WTC11 (cell line): ENCODE measurements at regions not wholly inside any gene's neighbourhood (a gene's known extent, or its start where the extent isn't known, plus 50 kb on each side); places are given as distances from the start of the nearest gene placed in this dataset.

Source experiments
- ATAC-seq: fragments of 200-7000 bp; cut with Tn5 transposase; 2 replicates; pipeline ENCODE4 v1.10.0; 2021; ENCODE audit warnings: mild to moderate bottlenecking, moderate library complexity
- CTCF ChIA-PET: fragments of 300-600 bp; sonication (Branson Sonifier 250); formaldehyde crosslinking; loops from one replicate; lab custom pipeline; 2021; ENCODE audit warnings: antibody characterized with exemption; lab: Charles Lee
- POLR2A ChIA-PET: fragments of 350-600 bp; sonication (Branson Sonifier 250); formaldehyde crosslinking; loops from one replicate; lab custom pipeline; 2021; ENCODE audit warnings: antibody characterized with exemption; lab: Charles Lee
- DNase-seq: peaks from one replicate; pipeline ENCODE4 v3.0.0; 2021; ENCODE audit warnings: low spot score
- H3K27ac Mint-ChIP-seq: 2 replicates; pipeline ENCODE4 v1.8.0; 2021; ENCODE audit warnings: mixed read lengths
- H3K27me3 Mint-ChIP-seq: 2 replicates; pipeline ENCODE4 v1.8.0; 2021; ENCODE audit warnings: low read depth, mild to moderate bottlenecking, moderate library complexity, mixed read lengths
- H3K36me3 Mint-ChIP-seq: 2 replicates; pipeline ENCODE4 v1.8.0; 2021; ENCODE audit warnings: mixed read lengths
- H3K4me1 Mint-ChIP-seq: 2 replicates; pipeline ENCODE4 v1.8.0; 2022; ENCODE audit warnings: mixed read lengths
- H3K4me3 Mint-ChIP-seq: 2 replicates; pipeline ENCODE4 v1.8.0; 2021; ENCODE audit warnings: mild to moderate bottlenecking, moderate library complexity, mixed read lengths
- H3K9me3 Mint-ChIP-seq: 2 replicates; pipeline ENCODE4 v1.8.0; 2021; ENCODE audit warnings: mixed read lengths
- ATF3 ChIP-seq: sonication (generic); formaldehyde crosslinking; conservative IDR thresholded peaks from 2 replicates; pipeline ENCODE4 v1.8.1; 2022; ENCODE audit warnings: mild to moderate bottlenecking, missing genetic modification reagents
- CBFB ChIP-seq: sonication (generic); formaldehyde crosslinking; IDR thresholded peaks from 2 replicates; pipeline ENCODE4 v1.8.1; 2022; ENCODE audit warnings: mild to moderate bottlenecking, low read depth, missing genetic modification reagents
- CTCF ChIP-seq: fragments of 200-600 bp; IDR thresholded peaks from 2 replicates; pipeline ENCODE4 v1.8.0; 2022; ENCODE audit warnings: antibody characterized with exemption
- E2F4 ChIP-seq: sonication (generic); formaldehyde crosslinking; IDR thresholded peaks from 2 replicates; pipeline ENCODE4 v1.8.1; 2022; ENCODE audit warnings: low read depth, mild to moderate bottlenecking, moderate library complexity, missing genetic modification reagents, borderline replicate concordance
- ELF4 ChIP-seq: sonication (generic); formaldehyde crosslinking; IDR thresholded peaks from 2 replicates; pipeline ENCODE4 v1.8.1; 2022; ENCODE audit warnings: low read depth, mild to moderate bottlenecking, moderate library complexity, missing genetic modification reagents
- GTF2I ChIP-seq: fragments of 250-450 bp; sonication (Bioruptor Pico); conservative IDR thresholded peaks from 2 replicates; pipeline ENCODE4 v1.4.0; 2021; ENCODE audit warnings: mild to moderate bottlenecking
- HMGA2 ChIP-seq: fragments of 250-450 bp; sonication (Bioruptor Pico); IDR thresholded peaks from 2 replicates; pipeline ENCODE4 v1.4.0; 2021; ENCODE audit warnings: mild to moderate bottlenecking, moderate library complexity
- IRF2 ChIP-seq: sonication (generic); formaldehyde crosslinking; IDR thresholded peaks from 2 replicates; pipeline ENCODE4 v1.8.0; 2022; ENCODE audit warnings: low read depth, missing genetic modification reagents, borderline replicate concordance
- MXD4 ChIP-seq: fragments of 250-450 bp; sonication (Bioruptor Pico); IDR thresholded peaks from 2 replicates; pipeline ENCODE4 v1.8.0; 2021; ENCODE audit warnings: mild to moderate bottlenecking, moderate library complexity, borderline replicate concordance
- NFATC4 ChIP-seq: fragments of 250-450 bp; sonication (Bioruptor Pico); IDR thresholded peaks from 2 replicates; pipeline ENCODE4 v1.9.0; 2021; ENCODE audit warnings: mild to moderate bottlenecking
- OVOL2 ChIP-seq: fragments of 250-450 bp; sonication (Bioruptor Pico); IDR thresholded peaks from 2 replicates; pipeline ENCODE4 v1.9.0; 2021; ENCODE audit warnings: mild to moderate bottlenecking, borderline replicate concordance
- TCF7 ChIP-seq: sonication (generic); formaldehyde crosslinking; IDR thresholded peaks from 2 replicates; pipeline ENCODE4 v1.8.0; 2022; ENCODE audit warnings: mild to moderate bottlenecking, low read depth, missing genetic modification reagents, moderate library complexity
- USF2 ChIP-seq: sonication (generic); formaldehyde crosslinking; IDR thresholded peaks from 2 replicates; pipeline ENCODE4 v1.8.1; 2023; ENCODE audit warnings: mild to moderate bottlenecking, missing genetic modification reagents, moderate library complexity
- ZNF281 ChIP-seq: sonication (generic); formaldehyde crosslinking; IDR thresholded peaks from 2 replicates; pipeline ENCODE4 v1.8.0; 2023; ENCODE audit warnings: mild to moderate bottlenecking, missing genetic modification reagents
- ZNF512 ChIP-seq: sonication (generic); formaldehyde crosslinking; IDR thresholded peaks from 2 replicates; pipeline ENCODE4 v1.8.1; 2022; ENCODE audit warnings: missing genetic modification reagents, borderline replicate concordance
- TF ChIP-seq, protein P1 (sequence below): sonication (generic); formaldehyde crosslinking; IDR thresholded peaks from 2 replicates; pipeline ENCODE4 v1.8.0; 2022; ENCODE audit warnings: mild to moderate bottlenecking, missing genetic modification reagents
- TF ChIP-seq, protein P2 (sequence below): fragments of 250-450 bp; sonication (Bioruptor Pico); IDR thresholded peaks from 2 replicates; pipeline ENCODE4 v1.8.0; 2021; ENCODE audit warnings: mild to moderate bottlenecking
- TF ChIP-seq, protein P3 (sequence below): sonication (generic); formaldehyde crosslinking; IDR thresholded peaks from 2 replicates; pipeline ENCODE4 v1.8.0; 2022; ENCODE audit warnings: mild to moderate bottlenecking, missing genetic modification reagents
- TF ChIP-seq, protein P4 (sequence below): fragments of 250-450 bp; sonication (Bioruptor Pico); IDR thresholded peaks from 2 replicates; pipeline ENCODE4 v1.9.0; 2021; ENCODE audit warnings: mild to moderate bottlenecking
- TF ChIP-seq, protein P5 (sequence below): sonication (generic); formaldehyde crosslinking; IDR thresholded peaks from 2 replicates; pipeline ENCODE4 v1.8.0; 2022; ENCODE audit warnings: mild to moderate bottlenecking, missing genetic modification reagents
- TF ChIP-seq, protein P6 (sequence below): sonication (generic); formaldehyde crosslinking; IDR thresholded peaks from 2 replicates; pipeline ENCODE4 v1.8.1; 2022; ENCODE audit warnings: mild to moderate bottlenecking, moderate library complexity, missing genetic modification reagents

DNA sequence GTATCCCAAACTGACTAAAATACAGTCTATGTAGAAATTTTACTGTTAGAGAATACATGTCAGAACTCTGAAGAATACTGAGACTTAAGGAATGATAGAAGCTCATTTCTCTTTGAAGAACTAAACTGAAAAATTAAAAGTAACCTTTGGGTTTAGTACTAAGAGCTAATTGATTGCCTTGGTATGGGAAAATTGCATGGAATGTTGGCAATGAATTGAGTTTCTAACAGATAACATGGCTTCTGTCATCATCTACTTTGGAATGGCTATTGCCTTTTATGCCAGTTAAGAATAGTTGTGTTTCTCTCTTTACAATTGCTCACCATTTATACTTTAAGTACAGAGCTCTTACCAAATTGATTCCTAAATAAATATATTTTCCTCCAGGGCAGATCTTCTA, 308.8 kb upstream of the SYT1 start (continued):
- no peak for TF ChIP-seq CTCF
- no peak for TF ChIP-seq USF2 (CRISPR knock-in tag)
- TF ChIP-seq TCF7 = no peak
- no peak for TF ChIP-seq E2F4 (CRISPR knock-in tag)
- no peak for TF ChIP-seq ATF3 (CRISPR knock-in tag)
- no peak for TF ChIP-seq OVOL2 (CRISPR knock-in tag)
- no peak for TF ChIP-seq MXD4 (CRISPR knock-in tag)
- TF ChIP-seq NFATC4 = no peak
- no peak for TF ChIP-seq HMGA2 (CRISPR knock-in tag)
- TF ChIP-seq, protein P1, sequence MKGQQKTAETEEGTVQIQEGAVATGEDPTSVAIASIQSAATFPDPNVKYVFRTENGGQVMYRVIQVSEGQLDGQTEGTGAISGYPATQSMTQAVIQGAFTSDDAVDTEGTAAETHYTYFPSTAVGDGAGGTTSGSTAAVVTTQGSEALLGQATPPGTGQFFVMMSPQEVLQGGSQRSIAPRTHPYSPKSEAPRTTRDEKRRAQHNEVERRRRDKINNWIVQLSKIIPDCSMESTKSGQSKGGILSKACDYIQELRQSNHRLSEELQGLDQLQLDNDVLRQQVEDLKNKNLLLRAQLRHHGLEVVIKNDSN (CRISPR knock-in tag) = no peak
- TF ChIP-seq, all 79 proteins: peak for 0

- Mint-ChIP-seq H3K4me1 (peaks cover 7% of the 10 kb centered on the region), H3K27me3 (no peaks in the 10 kb centered on the region), H3K27ac (no peak overlapping the region), H3K36me3 (no peaks in the 10 kb centered on the region), H3K9me3 (no peaks in the 10 kb centered on the region), H3K4me3 (no peak overlapping the region)
- ATAC-seq (no peak), DNase-seq (no peak)
- POLR2A ChIA-PET = no interaction called here
- CTCF ChIA-PET = interaction anchor here (1.3 kb wide), 1 partner anchor 86 kb away, joined by 4 read pairs; no protein-coding TSS in a partner anchor
- TF ChIP-seq, protein P2, sequence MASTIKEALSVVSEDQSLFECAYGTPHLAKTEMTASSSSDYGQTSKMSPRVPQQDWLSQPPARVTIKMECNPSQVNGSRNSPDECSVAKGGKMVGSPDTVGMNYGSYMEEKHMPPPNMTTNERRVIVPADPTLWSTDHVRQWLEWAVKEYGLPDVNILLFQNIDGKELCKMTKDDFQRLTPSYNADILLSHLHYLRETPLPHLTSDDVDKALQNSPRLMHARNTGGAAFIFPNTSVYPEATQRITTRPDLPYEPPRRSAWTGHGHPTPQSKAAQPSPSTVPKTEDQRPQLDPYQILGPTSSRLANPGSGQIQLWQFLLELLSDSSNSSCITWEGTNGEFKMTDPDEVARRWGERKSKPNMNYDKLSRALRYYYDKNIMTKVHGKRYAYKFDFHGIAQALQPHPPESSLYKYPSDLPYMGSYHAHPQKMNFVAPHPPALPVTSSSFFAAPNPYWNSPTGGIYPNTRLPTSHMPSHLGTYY (CRISPR knock-in tag) = no peak
- TF ChIP-seq, protein P3, sequence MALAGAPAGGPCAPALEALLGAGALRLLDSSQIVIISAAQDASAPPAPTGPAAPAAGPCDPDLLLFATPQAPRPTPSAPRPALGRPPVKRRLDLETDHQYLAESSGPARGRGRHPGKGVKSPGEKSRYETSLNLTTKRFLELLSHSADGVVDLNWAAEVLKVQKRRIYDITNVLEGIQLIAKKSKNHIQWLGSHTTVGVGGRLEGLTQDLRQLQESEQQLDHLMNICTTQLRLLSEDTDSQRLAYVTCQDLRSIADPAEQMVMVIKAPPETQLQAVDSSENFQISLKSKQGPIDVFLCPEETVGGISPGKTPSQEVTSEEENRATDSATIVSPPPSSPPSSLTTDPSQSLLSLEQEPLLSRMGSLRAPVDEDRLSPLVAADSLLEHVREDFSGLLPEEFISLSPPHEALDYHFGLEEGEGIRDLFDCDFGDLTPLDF (CRISPR knock-in tag) = no peak
- TF ChIP-seq, protein P4, sequence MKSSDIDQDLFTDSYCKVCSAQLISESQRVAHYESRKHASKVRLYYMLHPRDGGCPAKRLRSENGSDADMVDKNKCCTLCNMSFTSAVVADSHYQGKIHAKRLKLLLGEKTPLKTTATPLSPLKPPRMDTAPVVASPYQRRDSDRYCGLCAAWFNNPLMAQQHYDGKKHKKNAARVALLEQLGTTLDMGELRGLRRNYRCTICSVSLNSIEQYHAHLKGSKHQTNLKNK (CRISPR knock-in tag) = no peak
- no peak for TF ChIP-seq IRF2 (CRISPR knock-in tag)
- TF ChIP-seq GTF2I = no peak
- TF ChIP-seq, protein P5, sequence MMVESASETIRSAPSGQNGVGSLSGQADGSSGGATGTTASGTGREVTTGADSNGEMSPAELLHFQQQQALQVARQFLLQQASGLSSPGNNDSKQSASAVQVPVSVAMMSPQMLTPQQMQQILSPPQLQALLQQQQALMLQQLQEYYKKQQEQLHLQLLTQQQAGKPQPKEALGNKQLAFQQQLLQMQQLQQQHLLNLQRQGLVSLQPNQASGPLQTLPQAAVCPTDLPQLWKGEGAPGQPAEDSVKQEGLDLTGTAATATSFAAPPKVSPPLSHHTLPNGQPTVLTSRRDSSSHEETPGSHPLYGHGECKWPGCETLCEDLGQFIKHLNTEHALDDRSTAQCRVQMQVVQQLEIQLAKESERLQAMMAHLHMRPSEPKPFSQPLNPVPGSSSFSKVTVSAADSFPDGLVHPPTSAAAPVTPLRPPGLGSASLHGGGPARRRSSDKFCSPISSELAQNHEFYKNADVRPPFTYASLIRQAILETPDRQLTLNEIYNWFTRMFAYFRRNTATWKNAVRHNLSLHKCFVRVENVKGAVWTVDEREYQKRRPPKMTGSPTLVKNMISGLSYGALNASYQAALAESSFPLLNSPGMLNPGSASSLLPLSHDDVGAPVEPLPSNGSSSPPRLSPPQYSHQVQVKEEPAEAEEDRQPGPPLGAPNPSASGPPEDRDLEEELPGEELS (CRISPR knock-in tag) = no peak
- no peak for TF ChIP-seq ZNF281
- no peak for TF ChIP-seq ZNF512 (CRISPR knock-in tag)
- TF ChIP-seq, protein P6, sequence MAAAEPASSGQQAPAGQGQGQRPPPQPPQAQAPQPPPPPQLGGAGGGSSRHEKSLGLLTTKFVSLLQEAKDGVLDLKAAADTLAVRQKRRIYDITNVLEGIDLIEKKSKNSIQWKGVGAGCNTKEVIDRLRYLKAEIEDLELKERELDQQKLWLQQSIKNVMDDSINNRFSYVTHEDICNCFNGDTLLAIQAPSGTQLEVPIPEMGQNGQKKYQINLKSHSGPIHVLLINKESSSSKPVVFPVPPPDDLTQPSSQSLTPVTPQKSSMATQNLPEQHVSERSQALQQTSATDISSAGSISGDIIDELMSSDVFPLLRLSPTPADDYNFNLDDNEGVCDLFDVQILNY = no peak
- TF ChIP-seq TCF7 = no peak
- no peak for TF ChIP-seq ELF4
- TF ChIP-seq CBFB = no peak
Observed at GRCh38 chr12:78556651-78557050, 307.9 kb upstream of the SYT1 start.
